GM19438 (cell line): ENCODE measurements at regions not wholly inside any gene's neighbourhood (a gene's known extent, or its start where the extent isn't known, plus 50 kb on each side); places are given as distances from the start of the nearest gene placed in this dataset.
"Not testable (repeated sequence)": the region's sequence is repeated elsewhere in the genome, so short reads cannot be mapped to it uniquely, and the experiment has no call there.

Experiments used
- ATAC-seq: cut with Tn5 transposase; IDR thresholded peaks from one replicate; pipeline ENCODE4 v1.9.1; 2021; ENCODE audit warnings: low read depth; ENCODE audit not compliant: unreplicated experiment

DNA sequence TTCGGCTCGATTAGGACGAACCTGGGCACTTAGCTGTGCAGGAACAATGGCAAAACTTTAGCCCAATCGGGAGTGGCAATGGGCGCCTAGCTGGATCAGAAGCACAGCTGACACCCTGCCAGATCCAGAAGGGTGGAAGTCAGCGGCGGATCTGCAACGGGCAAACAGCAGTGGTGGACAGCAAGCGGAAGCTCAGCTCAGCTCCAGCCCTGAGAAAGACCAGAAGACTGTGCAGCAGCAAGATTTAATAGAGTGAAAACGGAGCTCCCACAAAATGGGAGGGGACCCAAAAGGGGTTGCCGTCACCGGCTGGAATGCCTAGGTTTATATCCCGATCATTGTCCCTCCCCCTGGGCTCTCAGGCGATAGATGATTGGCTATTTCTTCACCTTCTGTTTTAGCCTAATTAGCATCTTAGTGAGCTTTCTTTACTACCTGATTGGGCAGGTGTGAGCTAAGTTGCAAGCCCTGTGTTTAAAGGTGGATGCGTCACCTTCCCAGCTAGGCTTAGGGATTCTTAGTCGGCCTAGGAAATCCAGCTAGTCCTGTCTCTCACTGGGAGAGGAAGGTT, 1237.9 kb downstream of the CDH12 start:
- ATAC-seq, result no peak

GRCh38 chr5:21613971-21614488, 1239.1 kb downstream of the CDH12 start:
- ATAC-seq, result no peak

- ATAC-seq, result no peak
Measured at GRCh38 chr5:21603796-21604195, 1249.3 kb downstream of the CDH12 start.

- no peak for ATAC-seq
Measured at GRCh38 chr5:21594566-21594965, 1258.6 kb downstream of the CDH12 start.

GRCh38 chr5:21593261-21593660, 1259.9 kb downstream of the CDH12 start:
- ATAC-seq, result no peak

GRCh38 chr5:21581508-21581907, 1271.6 kb downstream of the CDH12 start:
- ATAC-seq, result no peak

DNA sequence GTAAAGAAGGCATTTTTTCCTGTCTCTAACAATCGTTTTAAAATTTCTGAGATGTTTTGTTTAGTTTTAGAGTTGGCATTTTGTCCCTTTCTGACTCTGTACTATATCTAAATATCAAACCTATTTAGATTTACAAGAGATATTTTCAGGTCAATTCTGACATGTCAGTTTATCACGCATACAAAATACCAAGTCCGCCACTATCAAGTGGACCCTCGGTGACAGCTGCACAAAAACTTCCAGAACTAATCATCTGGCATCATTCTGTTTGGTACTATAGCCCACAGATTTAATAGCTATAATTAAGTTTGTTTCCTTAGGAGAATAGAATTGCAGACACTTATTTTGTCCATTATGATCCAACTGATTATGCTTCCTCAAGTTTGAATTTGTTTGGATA, 1278.2 kb downstream of the CDH12 start:
- ATAC-seq, result no peak

GRCh38 chr5:21574438-21574837, 1278.7 kb downstream of the CDH12 start:
- ATAC-seq, result no peak

- no peak for ATAC-seq
Measured at GRCh38 chr5:21573416-21574314, 1279.5 kb downstream of the CDH12 start.

- not testable (repeated sequence) for ATAC-seq
Measured at GRCh38 chr5:21571196-21571595, 1281.9 kb downstream of the CDH12 start.

- not testable (repeated sequence) for ATAC-seq
Measured at GRCh38 chr5:21559109-21559508, 1294.0 kb downstream of the CDH12 start.

DNA sequence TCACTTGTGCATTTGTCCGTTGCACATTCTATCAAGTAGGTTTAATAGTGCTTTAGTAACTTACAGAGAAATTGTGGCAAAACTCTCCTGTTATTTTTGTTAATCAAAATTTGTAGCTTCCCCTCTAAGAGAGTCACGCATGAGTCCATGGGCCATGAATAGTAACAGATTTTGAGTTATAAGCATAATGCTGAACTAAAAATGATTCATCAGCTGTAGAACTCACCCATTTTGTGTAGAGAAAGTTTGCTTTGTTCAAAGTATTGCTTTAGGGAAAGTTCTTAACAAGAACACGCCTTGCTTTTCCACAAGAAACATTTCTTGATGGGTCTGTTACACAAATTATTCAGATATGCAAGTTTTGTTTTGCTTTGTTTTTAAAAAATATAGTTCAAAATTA, 1300.9 kb downstream of the CDH12 start:
- ATAC-seq, result not testable (repeated sequence)

GRCh38 chr5:21550916-21551315, 1302.2 kb downstream of the CDH12 start:
- not testable (repeated sequence) for ATAC-seq

GRCh38 chr5:21547656-21548055, 1305.5 kb downstream of the CDH12 start:
- ATAC-seq, result not testable (repeated sequence)

GRCh38 chr5:21535114-21535513, 1318.0 kb downstream of the CDH12 start:
- ATAC-seq, result not testable (repeated sequence)

DNA sequence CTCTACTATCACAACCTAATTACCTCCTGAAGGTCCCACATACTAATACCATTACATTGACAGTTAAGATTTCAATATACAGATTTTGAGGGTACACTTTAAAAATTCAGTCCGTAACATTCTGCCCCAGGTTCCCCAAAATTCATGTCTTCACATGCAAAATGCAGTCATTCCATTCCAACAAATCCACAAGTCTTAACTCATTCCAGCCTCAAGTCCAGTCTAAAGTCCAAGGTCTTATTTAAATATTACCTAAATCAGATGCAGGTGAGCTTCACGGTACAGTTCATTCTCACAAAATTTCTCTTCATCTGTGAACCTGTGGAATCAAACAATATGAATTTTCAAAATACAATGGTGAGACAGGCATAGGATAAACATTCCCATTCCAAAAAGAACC, 1332.0 kb downstream of the CDH12 start:
- ATAC-seq, result not testable (repeated sequence)

DNA sequence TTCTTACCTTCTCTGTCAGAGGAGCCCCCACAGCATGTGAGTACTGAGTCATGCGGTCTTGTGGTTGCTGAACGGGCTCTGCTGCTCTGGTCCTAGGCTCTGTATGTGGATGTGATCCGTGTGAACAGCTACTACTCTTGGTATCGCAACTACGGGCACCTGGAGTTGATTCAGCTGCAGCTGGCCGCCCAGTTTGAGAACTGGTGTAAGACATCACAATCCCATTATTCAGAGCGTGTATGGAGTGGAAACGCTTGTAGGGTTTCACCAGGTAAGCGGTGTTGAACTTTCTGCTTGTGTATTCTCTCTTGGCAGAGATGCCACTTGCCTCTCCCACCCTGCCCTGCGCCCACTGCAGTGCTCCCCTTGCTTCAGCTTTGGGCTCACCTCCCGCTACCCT, 1356.2 kb downstream of the CDH12 start:
- ATAC-seq, result not testable (repeated sequence)

GRCh38 chr5:21496056-21496455, 1357.1 kb downstream of the CDH12 start:
- ATAC-seq, result not testable (repeated sequence)

DNA sequence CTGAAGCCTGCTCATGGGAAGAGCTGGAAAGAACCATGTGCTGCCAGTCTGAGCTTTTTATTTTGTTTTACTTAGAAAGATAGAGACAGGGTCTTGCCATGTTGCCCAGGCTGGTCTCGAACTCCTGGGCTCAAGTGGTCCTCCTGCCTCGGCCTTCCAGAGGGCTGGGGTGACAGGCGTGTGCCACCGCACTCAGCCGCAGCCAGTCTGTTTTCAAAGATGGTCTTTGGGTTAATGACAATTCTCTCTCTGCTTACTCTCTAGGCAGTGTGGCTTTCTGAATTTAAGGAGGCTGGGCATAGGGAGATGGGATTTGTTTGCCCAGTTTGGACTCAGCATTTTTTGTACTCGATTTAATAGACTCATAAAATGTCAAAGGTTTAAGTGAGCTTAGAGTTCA, 1357.9 kb downstream of the CDH12 start:
- ATAC-seq, result not testable (repeated sequence)

- not testable (repeated sequence) for ATAC-seq
Measured at GRCh38 chr5:21494033-21494432, 1359.1 kb downstream of the CDH12 start.

- ATAC-seq, result not testable (repeated sequence)
Measured at GRCh38 chr5:21491182-21491581, 1362.0 kb downstream of the CDH12 start.

DNA sequence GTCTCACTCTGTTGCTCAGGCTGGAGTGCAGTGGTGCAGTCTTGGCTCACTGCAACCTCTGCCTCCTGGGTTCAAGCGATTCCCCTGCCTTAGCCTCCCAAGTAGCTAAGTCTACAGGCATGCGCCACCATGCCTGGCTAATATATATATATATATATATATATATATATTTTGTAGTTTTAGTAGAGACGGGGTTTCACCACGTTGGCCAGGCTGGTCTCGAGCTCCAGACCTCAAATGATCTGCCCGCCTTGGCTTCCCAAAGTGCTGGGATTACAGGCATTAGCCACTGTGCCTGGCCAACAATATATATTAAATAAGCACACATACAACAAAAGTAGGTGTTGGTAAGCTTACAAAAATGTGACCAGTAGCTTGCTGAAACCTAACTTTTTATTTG, 1364.3 kb downstream of the CDH12 start:
- not testable (repeated sequence) for ATAC-seq
